PC-9 (cell line): ENCODE measurements at regions not wholly inside any gene's neighbourhood (a gene's known extent, or its start where the extent isn't known, plus 50 kb on each side); places are given as distances from the start of the nearest gene placed in this dataset.

Experiments used
- EZH2 ChIP-seq: fragments of 200-600 bp; sonication (generic); IDR thresholded peaks from 2 replicates; pipeline ENCODE4 v1.8.0; 2017; ENCODE audit warnings: antibody characterized with exemption, low read depth
- TF ChIP-seq, protein P1 (sequence below): fragments of 200-600 bp; sonication (generic); conservative IDR thresholded peaks from 2 replicates; pipeline ENCODE4 v1.6.1; 2017; ENCODE audit warnings: mixed run types, antibody characterized with exemption, mild to moderate bottlenecking, moderate library complexity

DNA sequence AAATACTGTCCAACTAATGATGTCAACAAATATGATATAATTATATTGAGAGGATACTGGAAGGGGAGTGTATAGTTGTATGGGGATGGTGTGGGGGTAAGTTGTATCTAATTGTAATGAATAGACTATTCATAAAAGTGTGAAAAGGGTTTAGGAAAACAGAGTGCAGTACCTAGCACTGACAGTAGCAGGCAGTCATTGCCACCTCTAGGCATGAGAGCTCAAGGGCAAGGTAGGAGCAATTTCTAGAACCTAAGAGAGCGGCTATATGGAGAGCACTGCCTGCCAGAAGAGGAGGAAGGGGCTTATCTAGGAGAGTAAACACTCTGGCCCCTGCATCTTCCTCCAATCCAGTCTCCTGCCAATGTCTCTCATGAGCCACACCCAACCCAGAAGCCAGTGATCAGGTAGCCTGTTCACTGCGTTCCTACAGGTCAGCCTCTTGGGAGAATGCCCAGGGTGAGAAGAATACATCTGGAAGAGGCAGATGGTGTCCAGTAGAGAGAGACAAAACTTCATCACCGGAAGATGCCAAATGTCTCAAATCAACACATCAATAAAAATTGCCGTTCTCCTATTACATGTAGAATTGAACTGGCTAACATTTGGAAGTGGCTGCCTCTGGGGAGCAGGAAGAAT lies 200.0 kb downstream of the LY86 start:
- TF ChIP-seq, protein P1, sequence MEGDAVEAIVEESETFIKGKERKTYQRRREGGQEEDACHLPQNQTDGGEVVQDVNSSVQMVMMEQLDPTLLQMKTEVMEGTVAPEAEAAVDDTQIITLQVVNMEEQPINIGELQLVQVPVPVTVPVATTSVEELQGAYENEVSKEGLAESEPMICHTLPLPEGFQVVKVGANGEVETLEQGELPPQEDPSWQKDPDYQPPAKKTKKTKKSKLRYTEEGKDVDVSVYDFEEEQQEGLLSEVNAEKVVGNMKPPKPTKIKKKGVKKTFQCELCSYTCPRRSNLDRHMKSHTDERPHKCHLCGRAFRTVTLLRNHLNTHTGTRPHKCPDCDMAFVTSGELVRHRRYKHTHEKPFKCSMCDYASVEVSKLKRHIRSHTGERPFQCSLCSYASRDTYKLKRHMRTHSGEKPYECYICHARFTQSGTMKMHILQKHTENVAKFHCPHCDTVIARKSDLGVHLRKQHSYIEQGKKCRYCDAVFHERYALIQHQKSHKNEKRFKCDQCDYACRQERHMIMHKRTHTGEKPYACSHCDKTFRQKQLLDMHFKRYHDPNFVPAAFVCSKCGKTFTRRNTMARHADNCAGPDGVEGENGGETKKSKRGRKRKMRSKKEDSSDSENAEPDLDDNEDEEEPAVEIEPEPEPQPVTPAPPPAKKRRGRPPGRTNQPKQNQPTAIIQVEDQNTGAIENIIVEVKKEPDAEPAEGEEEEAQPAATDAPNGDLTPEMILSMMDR, result no peak
- TF ChIP-seq EZH2, result no peak
